Breast epithelium (tissue), 4 donors: ENCODE measurements at regions not wholly inside any gene's neighbourhood (a gene's known extent, or its start where the extent isn't known, plus 50 kb on each side); places are given as distances from the start of the nearest gene placed in this dataset.
A peak's percentile ranks its signal among the peaks of the same experiment; 100 is the strongest.
"Not testable (repeated sequence)": the region's sequence is repeated elsewhere in the genome, so short reads cannot be mapped to it uniquely, and the experiment has no call there.

Source experiments
- DNase-seq, 2 donors: peaks; one replicate each; pipeline ENCODE4 v3.0.0-alpha.2; 2019; ENCODE audit warnings: low spot score in 2 of 2
- H3K27ac ChIP-seq, 2 donors: fragments of 200-600 bp; sonication (generic) in 1 of 2; one replicate each; pipeline ENCODE4 v1.5.1; 2016 to 2019; ENCODE audit warnings: mild to moderate bottlenecking in 1 of 2
- H3K27me3 ChIP-seq, 2 donors: fragments of 200-600 bp; sonication (generic) in 1 of 2; one replicate each; pipeline versions ENCODE4 v1.5.1 to v1.6.0; 2017 to 2019; ENCODE audit warnings: control low read depth in 1 of 2, mild to moderate bottlenecking in 1 of 2
- H3K36me3 ChIP-seq: fragments of 200-600 bp; one replicate; pipeline ENCODE4 v1.5.1; 2019
- H3K4me1 ChIP-seq, 2 donors: fragments of 200-600 bp; sonication (generic); one replicate each; pipeline ENCODE4 v1.5.1; 2016 to 2019; ENCODE audit warnings: control low read depth in 1 of 2
- H3K4me3 ChIP-seq, 3 donors: fragments of 200-600 bp; sonication (generic); 1 replicate in 2 of 3; 2 replicates in 1 of 3; pipeline ENCODE4 v1.5.1; 2016 to 2019; ENCODE audit warnings: mild to moderate bottlenecking in 3 of 3, moderate library complexity in 2 of 3
- H3K9me3 ChIP-seq, 2 donors: fragments of 200-600 bp; sonication (generic) in 1 of 2; one replicate each; pipeline ENCODE4 v1.5.1; 2016 to 2019; ENCODE audit warnings: control low read depth in 1 of 2
- POLR2A ChIP-seq: fragments of 450-650 bp; IDR thresholded peaks from one replicate; pipeline ENCODE4 v1.6.1; 2016; ENCODE audit warnings: antibody characterized with exemption, mild to moderate bottlenecking, moderate library complexity
- POLR2AphosphoS5 ChIP-seq, 3 donors: sonication (generic); formaldehyde crosslinking; IDR thresholded peaks; one replicate each; pipeline ENCODE4 v1.6.1; 2017; ENCODE audit warnings: antibody characterized with exemption in 3 of 3
- intact Hi-C: fragments of 100-400 bp; cut with DNase I; formaldehyde crosslinking; loops from one replicate; pipeline ENCODE4 v1.15.1; 2023; ENCODE audit warnings: low total_unique reads
- TF ChIP-seq, protein P1 (sequence below), 3 donors: fragments of 450-650 bp; IDR thresholded peaks; one replicate each; pipeline ENCODE4 v1.5.1; 2016 to 2017; ENCODE audit warnings: antibody characterized with exemption in 3 of 3, mild to moderate bottlenecking in 3 of 3, moderate library complexity in 3 of 3

DNA sequence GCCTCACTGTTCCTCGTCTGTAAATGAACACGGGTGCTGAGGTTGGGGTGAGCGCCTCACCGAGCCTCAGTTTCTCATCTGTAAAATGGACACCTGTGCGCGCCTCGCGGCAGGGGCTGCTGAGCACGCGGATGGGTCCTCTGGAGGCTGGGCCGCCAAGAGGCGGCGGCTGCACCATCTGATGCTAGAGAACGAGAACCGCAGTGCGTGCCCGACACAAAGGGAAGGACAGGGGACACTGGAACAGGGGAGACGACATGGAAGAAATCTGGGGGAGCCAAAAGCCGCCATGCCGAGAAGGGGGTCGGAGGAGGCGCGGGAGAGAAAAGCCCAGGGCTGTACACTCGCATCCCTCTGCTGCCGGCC is 118.7 kb upstream of the ZNF516 start:
- DNase-seq: no peak
- Histone ChIP-seq H3K27ac (no peak overlapping the region), H3K27me3 (no peaks in the 10 kb centered on the region), H3K36me3 (no peaks in the 10 kb centered on the region), H3K4me3 (no peak overlapping the region), H3K4me1 (no peaks in the 10 kb centered on the region), H3K9me3 (no peaks in the 10 kb centered on the region)
- intact Hi-C loops: loop anchor here (2.0 kb wide), 1 partner anchor 77 kb away; no protein-coding TSS in a partner anchor
- no peak for TF ChIP-seq POLR2AphosphoS5 (IDR thresholded peaks at IDR 0.05)
- TF ChIP-seq, protein P1, sequence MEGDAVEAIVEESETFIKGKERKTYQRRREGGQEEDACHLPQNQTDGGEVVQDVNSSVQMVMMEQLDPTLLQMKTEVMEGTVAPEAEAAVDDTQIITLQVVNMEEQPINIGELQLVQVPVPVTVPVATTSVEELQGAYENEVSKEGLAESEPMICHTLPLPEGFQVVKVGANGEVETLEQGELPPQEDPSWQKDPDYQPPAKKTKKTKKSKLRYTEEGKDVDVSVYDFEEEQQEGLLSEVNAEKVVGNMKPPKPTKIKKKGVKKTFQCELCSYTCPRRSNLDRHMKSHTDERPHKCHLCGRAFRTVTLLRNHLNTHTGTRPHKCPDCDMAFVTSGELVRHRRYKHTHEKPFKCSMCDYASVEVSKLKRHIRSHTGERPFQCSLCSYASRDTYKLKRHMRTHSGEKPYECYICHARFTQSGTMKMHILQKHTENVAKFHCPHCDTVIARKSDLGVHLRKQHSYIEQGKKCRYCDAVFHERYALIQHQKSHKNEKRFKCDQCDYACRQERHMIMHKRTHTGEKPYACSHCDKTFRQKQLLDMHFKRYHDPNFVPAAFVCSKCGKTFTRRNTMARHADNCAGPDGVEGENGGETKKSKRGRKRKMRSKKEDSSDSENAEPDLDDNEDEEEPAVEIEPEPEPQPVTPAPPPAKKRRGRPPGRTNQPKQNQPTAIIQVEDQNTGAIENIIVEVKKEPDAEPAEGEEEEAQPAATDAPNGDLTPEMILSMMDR (IDR thresholded peaks at IDR 0.05): no peak
- no peak for TF ChIP-seq POLR2A

GRCh38 chr18:76613053-76613754 is 118.2 kb upstream of the ZNF516 start:
- TF ChIP-seq POLR2A (no peak), POLR2AphosphoS5 (IDR thresholded peaks at IDR 0.05) (no peak)
- TF ChIP-seq, protein P1 (IDR thresholded peaks at IDR 0.05): no peak
- no peak for DNase-seq
- H3K27ac ChIP-seq: no peak overlapping the region
- intact Hi-C loops: no loop called here
- no peaks in the 10 kb centered on the region for H3K4me1 ChIP-seq
- H3K9me3 ChIP-seq: no peaks in the 10 kb centered on the region
- no peaks in the 10 kb centered on the region for H3K36me3 ChIP-seq
- H3K4me3 ChIP-seq: no peak overlapping the region
- no peaks in the 10 kb centered on the region for H3K27me3 ChIP-seq

- H3K4me3 ChIP-seq, H3K9me3 ChIP-seq, H3K4me1 ChIP-seq, H3K36me3 ChIP-seq, intact Hi-C loops, DNase-seq, H3K27ac ChIP-seq, H3K27me3 ChIP-seq: not testable (repeated sequence)
Measured at GRCh38 chr18:76611750-76612045, 116.7 kb upstream of the ZNF516 start.

- Histone ChIP-seq H3K4me1 (no peaks in the 10 kb centered on the region), H3K36me3 (no peaks in the 10 kb centered on the region), H3K27me3 (no peaks in the 10 kb centered on the region), H3K9me3 (no peaks in the 10 kb centered on the region), H3K27ac (peak overlapping the region in 1 of 2 donors; percentile 36), H3K4me3 (peak overlapping the region; percentile 15 to 54 (median 38))
- DNase-seq: no peak
- no peak for TF ChIP-seq POLR2A
- TF ChIP-seq POLR2AphosphoS5 (IDR thresholded peaks at IDR 0.05): no peak
- TF ChIP-seq, protein P1 (IDR thresholded peaks at IDR 0.05): no peak
- intact Hi-C loops: no loop called here
Measured at GRCh38 chr18:76610933-76611749, 116.1 kb upstream of the ZNF516 start.

DNA sequence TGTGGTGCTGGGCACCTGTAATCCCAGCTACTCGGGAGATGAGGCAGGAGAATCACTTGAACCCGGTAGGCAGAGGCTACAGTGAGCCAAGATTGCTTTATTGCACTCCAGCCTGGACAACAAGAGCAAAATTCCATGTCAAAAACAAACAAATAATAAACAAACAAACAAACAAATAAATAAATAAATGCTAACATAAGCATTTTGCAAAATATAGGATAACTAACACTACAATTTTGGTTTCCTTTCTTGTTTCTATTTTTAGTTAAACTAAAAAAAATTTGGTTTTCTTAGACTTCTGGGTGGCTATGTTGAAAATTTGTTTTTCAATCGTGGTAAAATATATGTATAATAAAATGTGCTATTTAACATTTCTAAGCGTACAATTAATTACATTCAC is 115.0 kb upstream of the ZNF516 start:
- Histone ChIP-seq H3K4me3 (no peak overlapping the region), H3K27ac (no peak overlapping the region), H3K4me1 (no peaks in the 10 kb centered on the region), H3K27me3 (no peaks in the 10 kb centered on the region), H3K36me3 (no peaks in the 10 kb centered on the region), H3K9me3 (no peaks in the 10 kb centered on the region)
- intact Hi-C loops: no loop called here
- DNase-seq: no peak
- no peak for TF ChIP-seq POLR2AphosphoS5 (IDR thresholded peaks at IDR 0.05)
- TF ChIP-seq, protein P1 (IDR thresholded peaks at IDR 0.05): no peak
- TF ChIP-seq POLR2A: no peak
